NCI-H460 (cell line): ENCODE measurements at regions not wholly inside any gene's neighbourhood (a gene's known extent, or its start where the extent isn't known, plus 50 kb on each side); places are given as distances from the start of the nearest gene placed in this dataset.

Experiments
- DNase-seq: peaks from one replicate; pipeline ENCODE4 v3.0.0-alpha.2; 2016; ENCODE audit warnings: low read depth; ENCODE audit errors: extremely low read depth

- no peak for DNase-seq
Measured at GRCh38 chr5:167900340-167900935, 391.0 kb upstream of the WWC1 start.

GRCh38 chr5:167902298-167902697 is 389.1 kb upstream of the WWC1 start:
- no peak for DNase-seq

- DNase-seq = no peak
Measured at GRCh38 chr5:167903243-167903642, 388.2 kb upstream of the WWC1 start.

GRCh38 chr5:167903659-167904058 is 387.8 kb upstream of the WWC1 start:
- peak; percentile 5 for DNase-seq

- no peak for DNase-seq
Measured at GRCh38 chr5:167905919-167906853, 385.3 kb upstream of the WWC1 start.

GRCh38 chr5:167908606-167909005 is 382.8 kb upstream of the WWC1 start:
- no peak for DNase-seq

- DNase-seq = no peak
Measured at GRCh38 chr5:167912941-167913665, 378.3 kb upstream of the WWC1 start.

GRCh38 chr5:167915237-167915636 is 376.2 kb upstream of the WWC1 start:
- no peak for DNase-seq

- no peak for DNase-seq
Measured at GRCh38 chr5:167916261-167916691, 375.2 kb upstream of the WWC1 start.

GRCh38 chr5:167916706-167917105 is 374.7 kb upstream of the WWC1 start:
- DNase-seq = no peak

- DNase-seq = no peak
Measured at GRCh38 chr5:167918184-167918812, 373.1 kb upstream of the WWC1 start.

GRCh38 chr5:167918813-167919483 is 372.5 kb upstream of the WWC1 start:
- no peak for DNase-seq

GRCh38 chr5:167920589-167920988 is 370.9 kb upstream of the WWC1 start:
- no peak for DNase-seq

GRCh38 chr5:167921796-167922195 is 369.6 kb upstream of the WWC1 start:
- DNase-seq = no peak

GRCh38 chr5:167923396-167923795 is 368.0 kb upstream of the WWC1 start:
- no peak for DNase-seq

GRCh38 chr5:167929841-167930240 is 361.6 kb upstream of the WWC1 start:
- no peak for DNase-seq

GRCh38 chr5:167934551-167934971 is 356.9 kb upstream of the WWC1 start:
- DNase-seq = no peak

GRCh38 chr5:167936022-167936421 is 355.4 kb upstream of the WWC1 start:
- no peak for DNase-seq

- DNase-seq = no peak
Measured at GRCh38 chr5:167936944-167937634, 354.4 kb upstream of the WWC1 start.

- no peak for DNase-seq
Measured at GRCh38 chr5:167937635-167937998, 353.8 kb upstream of the WWC1 start.
